Keratinocyte (primary cell): ENCODE measurements at regions not wholly inside any gene's neighbourhood (a gene's known extent, or its start where the extent isn't known, plus 50 kb on each side); places are given as distances from the start of the nearest gene placed in this dataset.

Experiments used
- CTCF ChIP-seq, 3 experiments: IDR thresholded peaks in 1 of 3; conservative IDR thresholded peaks in 1 of 3; optimal IDR thresholded peaks in 1 of 3; 2 replicates in 2 of 3; 3 replicates in 1 of 3; pipeline versions ENCODE3 to v1.5.1; 2011; ENCODE audit warnings: low read length in 3 of 3, mild to moderate bottlenecking in 3 of 3, moderate library complexity in 2 of 3, control low read depth in 1 of 3, inconsistent platforms in 1 of 3; ENCODE audit not compliant: insufficient read depth in 2 of 3; ENCODE audit errors: extremely low read depth in 1 of 3
- EZH2 ChIP-seq: IDR thresholded peaks from one replicate; pipeline ENCODE4 v1.6.1; 2012; ENCODE audit warnings: inconsistent platforms, mild to moderate bottlenecking, low read length, moderate library complexity

- TF ChIP-seq EZH2 (no peak), CTCF (optimal IDR thresholded peaks at IDR 0.05 in 1 of 3, IDR thresholded peaks at IDR 0.05 in 1 of 3, conservative IDR thresholded peaks at IDR 0.05 in 1 of 3; ENCODE audit: extremely low read depth in 1 of 3, insufficient read depth in 2 of 3, low read length in 3 of 3) (no peak)
Measured at GRCh38 chr10:65275296-65275695, 1650.5 kb upstream of the LRRTM3 start.
